GM12878 (cell line): ENCODE measurements at regions not wholly inside any gene's neighbourhood (a gene's known extent, or its start where the extent isn't known, plus 50 kb on each side); places are given as distances from the start of the nearest gene placed in this dataset.
A peak's percentile ranks its signal among the peaks of the same experiment; 100 is the strongest.

Experiments
- ASH2L ChIP-seq: fragments of 300-600, 200-600 bp; sonication (generic); IDR thresholded peaks from 2 replicates; pipeline ENCODE4 v1.6.1; 2017; ENCODE audit warnings: low read depth, mild to moderate bottlenecking, borderline replicate concordance
- ATF7 ChIP-seq: fragments of 450-650 bp; IDR thresholded peaks from 2 replicates; pipeline ENCODE4 v1.6.1; 2016; ENCODE audit warnings: low read depth, mild to moderate bottlenecking
- CHD1 ChIP-seq: IDR thresholded peaks from 2 replicates; pipeline ENCODE4 v1.6.1; 2012; ENCODE audit warnings: low read depth, low read length, improper control_type of control experiment
- CHD4 ChIP-seq: fragments of 200-600 bp; sonication (generic); IDR thresholded peaks from 2 replicates; pipeline ENCODE4 v1.6.1; 2016; ENCODE audit warnings: mild to moderate bottlenecking
- CREM ChIP-seq: IDR thresholded peaks from 2 replicates; pipeline ENCODE4 v1.6.1; 2014; ENCODE audit warnings: antibody characterized with exemption, low read depth
- FOS ChIP-seq: IDR thresholded peaks from 3 replicates; pipeline ENCODE4 v1.6.1; 2011; ENCODE audit warnings: borderline replicate concordance; ENCODE audit not compliant: insufficient read length; ENCODE audit errors: extremely low read depth
- HDAC2 ChIP-seq: fragments of 200-600 bp; sonication (generic); IDR thresholded peaks from 2 replicates; pipeline ENCODE4 v1.6.1; 2017
- MYB ChIP-seq: fragments of 150-350 bp; IDR thresholded peaks from 2 replicates; pipeline ENCODE4 v1.6.1; 2014; ENCODE audit warnings: mild to moderate bottlenecking, low read depth, low read length, borderline replicate concordance
- RAD51 ChIP-seq: fragments of 450-650 bp; IDR thresholded peaks from 2 replicates; pipeline ENCODE4 v1.6.1; 2016; ENCODE audit warnings: moderate library complexity, mild to moderate bottlenecking, inconsistent platforms
- RCOR1 ChIP-seq: conservative IDR thresholded peaks from 2 replicates; pipeline ENCODE4 v1.6.1; 2012; ENCODE audit warnings: low read depth, low read length, improper control_type of control experiment
- SMARCA5 ChIP-seq: fragments of 450-650 bp; IDR thresholded peaks from 2 replicates; pipeline ENCODE4 v1.6.1; 2017; ENCODE audit warnings: mild to moderate bottlenecking
- SREBF2 ChIP-seq: IDR thresholded peaks from 2 replicates; pipeline ENCODE4 v1.6.1; 2012; ENCODE audit warnings: mild to moderate bottlenecking, low read length
- STAT3 ChIP-seq: IDR thresholded peaks from 2 replicates; pipeline ENCODE4 v1.6.1; 2011; ENCODE audit warnings: low read depth, low read length, improper control_type of control experiment
- TCF7 ChIP-seq: IDR thresholded peaks from 2 replicates; pipeline ENCODE4 v1.6.1; 2014; ENCODE audit warnings: antibody characterized with exemption, borderline replicate concordance
- WRNIP1 ChIP-seq: IDR thresholded peaks from 2 replicates; pipeline ENCODE4 v1.6.1; 2011; ENCODE audit warnings: low read depth, low read length, improper control_type of control experiment, borderline replicate concordance
- YBX1 ChIP-seq: fragments of 450-650 bp; IDR thresholded peaks from 2 replicates; pipeline ENCODE4 v1.6.1; 2016; ENCODE audit warnings: antibody characterized with exemption
- ZNF274 ChIP-seq: IDR thresholded peaks from one replicate; pipeline ENCODE4 v1.8.0; 2011; ENCODE audit not compliant: insufficient read length, insufficient read depth
- ZNF384 ChIP-seq: IDR thresholded peaks from 2 replicates; pipeline ENCODE4 v1.6.1; 2012; ENCODE audit warnings: low read depth, mild to moderate bottlenecking, low read length, improper control_type of control experiment, borderline replicate concordance
- TF ChIP-seq, protein P1 (sequence below): IDR thresholded peaks from 2 replicates; pipeline ENCODE4 v1.6.1; 2012; ENCODE audit warnings: low read length, inconsistent platforms
- TF ChIP-seq, protein P2 (sequence below): fragments of 450-650 bp; IDR thresholded peaks from 2 replicates; pipeline ENCODE4 v1.6.1; 2017; ENCODE audit warnings: mild to moderate bottlenecking
- TF ChIP-seq, protein P3 (sequence below): fragments of 450-650 bp; IDR thresholded peaks from 2 replicates; pipeline ENCODE4 v1.6.1; 2016; ENCODE audit warnings: mild to moderate bottlenecking, moderate library complexity, borderline replicate concordance
- TF ChIP-seq, protein P4 (sequence below): fragments of 150-350 bp; IDR thresholded peaks from 2 replicates; pipeline ENCODE4 v1.6.1; 2016; ENCODE audit warnings: low read depth, low read length

DNA sequence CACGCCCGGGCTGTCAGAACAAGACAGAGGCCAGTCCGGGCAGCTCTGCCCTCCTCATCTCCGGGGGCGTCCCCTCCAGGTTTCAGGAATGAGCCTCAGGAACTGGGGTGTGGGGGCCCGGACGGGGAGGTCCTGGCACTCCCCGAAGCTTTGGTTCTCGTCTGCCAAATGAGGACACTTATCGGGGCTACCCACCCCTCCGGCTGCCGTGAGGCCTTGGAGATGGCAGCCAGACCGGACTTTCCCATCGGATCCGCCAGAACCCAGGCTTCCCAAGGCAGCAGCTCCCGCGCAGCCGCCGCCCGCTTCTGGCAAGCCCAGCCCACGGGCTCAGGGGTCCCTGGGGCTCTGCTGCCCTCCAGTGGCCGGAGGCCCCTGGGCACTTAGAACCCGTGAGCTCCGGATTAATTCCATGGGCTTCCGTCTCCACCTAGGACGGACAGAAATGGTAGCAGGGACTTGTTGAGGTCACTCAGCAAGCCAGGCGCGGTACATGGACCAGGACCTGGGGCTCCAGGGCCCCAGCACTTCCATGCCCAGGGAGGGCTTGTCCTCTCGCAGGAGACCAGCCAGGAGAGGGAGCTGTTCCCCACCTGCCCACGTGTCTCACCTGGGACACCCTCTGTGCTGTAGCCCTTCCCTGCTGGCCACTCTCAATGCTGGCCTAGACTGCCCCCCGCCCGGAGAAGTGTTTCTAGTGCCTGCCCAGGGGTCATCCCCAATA lies 89.4 kb downstream of the LINGO1 start (continued):
- TF ChIP-seq SMARCA5 (peak; percentile 94), MYB (no peak), ZNF384 (no peak), TCF7 (no peak), ZNF274 (no peak), ATF7 (no peak), SREBF2 (no peak), RCOR1 (no peak), STAT3 (no peak), ASH2L (no peak), CREM (no peak), YBX1 (no peak), CHD1 (no peak), HDAC2 (no peak), WRNIP1 (no peak), FOS (no peak), RAD51 (peak; percentile 71), CHD4 (no peak)
- TF ChIP-seq, protein P1, sequence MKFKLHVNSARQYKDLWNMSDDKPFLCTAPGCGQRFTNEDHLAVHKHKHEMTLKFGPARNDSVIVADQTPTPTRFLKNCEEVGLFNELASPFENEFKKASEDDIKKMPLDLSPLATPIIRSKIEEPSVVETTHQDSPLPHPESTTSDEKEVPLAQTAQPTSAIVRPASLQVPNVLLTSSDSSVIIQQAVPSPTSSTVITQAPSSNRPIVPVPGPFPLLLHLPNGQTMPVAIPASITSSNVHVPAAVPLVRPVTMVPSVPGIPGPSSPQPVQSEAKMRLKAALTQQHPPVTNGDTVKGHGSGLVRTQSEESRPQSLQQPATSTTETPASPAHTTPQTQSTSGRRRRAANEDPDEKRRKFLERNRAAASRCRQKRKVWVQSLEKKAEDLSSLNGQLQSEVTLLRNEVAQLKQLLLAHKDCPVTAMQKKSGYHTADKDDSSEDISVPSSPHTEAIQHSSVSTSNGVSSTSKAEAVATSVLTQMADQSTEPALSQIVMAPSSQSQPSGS: no peak
- TF ChIP-seq, protein P2, sequence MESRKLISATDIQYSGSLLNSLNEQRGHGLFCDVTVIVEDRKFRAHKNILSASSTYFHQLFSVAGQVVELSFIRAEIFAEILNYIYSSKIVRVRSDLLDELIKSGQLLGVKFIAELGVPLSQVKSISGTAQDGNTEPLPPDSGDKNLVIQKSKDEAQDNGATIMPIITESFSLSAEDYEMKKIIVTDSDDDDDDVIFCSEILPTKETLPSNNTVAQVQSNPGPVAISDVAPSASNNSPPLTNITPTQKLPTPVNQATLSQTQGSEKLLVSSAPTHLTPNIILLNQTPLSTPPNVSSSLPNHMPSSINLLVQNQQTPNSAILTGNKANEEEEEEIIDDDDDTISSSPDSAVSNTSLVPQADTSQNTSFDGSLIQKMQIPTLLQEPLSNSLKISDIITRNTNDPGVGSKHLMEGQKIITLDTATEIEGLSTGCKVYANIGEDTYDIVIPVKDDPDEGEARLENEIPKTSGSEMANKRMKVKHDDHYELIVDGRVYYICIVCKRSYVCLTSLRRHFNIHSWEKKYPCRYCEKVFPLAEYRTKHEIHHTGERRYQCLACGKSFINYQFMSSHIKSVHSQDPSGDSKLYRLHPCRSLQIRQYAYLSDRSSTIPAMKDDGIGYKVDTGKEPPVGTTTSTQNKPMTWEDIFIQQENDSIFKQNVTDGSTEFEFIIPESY: no peak
- TF ChIP-seq, protein P3, sequence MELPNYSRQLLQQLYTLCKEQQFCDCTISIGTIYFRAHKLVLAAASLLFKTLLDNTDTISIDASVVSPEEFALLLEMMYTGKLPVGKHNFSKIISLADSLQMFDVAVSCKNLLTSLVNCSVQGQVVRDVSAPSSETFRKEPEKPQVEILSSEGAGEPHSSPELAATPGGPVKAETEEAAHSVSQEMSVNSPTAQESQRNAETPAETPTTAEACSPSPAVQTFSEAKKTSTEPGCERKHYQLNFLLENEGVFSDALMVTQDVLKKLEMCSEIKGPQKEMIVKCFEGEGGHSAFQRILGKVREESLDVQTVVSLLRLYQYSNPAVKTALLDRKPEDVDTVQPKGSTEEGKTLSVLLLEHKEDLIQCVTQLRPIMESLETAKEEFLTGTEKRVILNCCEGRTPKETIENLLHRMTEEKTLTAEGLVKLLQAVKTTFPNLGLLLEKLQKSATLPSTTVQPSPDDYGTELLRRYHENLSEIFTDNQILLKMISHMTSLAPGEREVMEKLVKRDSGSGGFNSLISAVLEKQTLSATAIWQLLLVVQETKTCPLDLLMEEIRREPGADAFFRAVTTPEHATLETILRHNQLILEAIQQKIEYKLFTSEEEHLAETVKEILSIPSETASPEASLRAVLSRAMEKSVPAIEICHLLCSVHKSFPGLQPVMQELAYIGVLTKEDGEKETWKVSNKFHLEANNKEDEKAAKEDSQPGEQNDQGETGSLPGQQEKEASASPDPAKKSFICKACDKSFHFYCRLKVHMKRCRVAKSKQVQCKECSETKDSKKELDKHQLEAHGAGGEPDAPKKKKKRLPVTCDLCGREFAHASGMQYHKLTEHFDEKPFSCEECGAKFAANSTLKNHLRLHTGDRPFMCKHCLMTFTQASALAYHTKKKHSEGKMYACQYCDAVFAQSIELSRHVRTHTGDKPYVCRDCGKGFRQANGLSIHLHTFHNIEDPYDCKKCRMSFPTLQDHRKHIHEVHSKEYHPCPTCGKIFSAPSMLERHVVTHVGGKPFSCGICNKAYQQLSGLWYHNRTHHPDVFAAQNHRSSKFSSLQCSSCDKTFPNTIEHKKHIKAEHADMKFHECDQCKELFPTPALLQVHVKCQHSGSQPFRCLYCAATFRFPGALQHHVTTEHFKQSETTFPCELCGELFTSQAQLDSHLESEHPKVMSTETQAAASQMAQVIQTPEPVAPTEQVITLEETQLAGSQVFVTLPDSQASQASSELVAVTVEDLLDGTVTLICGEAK: no peak
- TF ChIP-seq, protein P4, sequence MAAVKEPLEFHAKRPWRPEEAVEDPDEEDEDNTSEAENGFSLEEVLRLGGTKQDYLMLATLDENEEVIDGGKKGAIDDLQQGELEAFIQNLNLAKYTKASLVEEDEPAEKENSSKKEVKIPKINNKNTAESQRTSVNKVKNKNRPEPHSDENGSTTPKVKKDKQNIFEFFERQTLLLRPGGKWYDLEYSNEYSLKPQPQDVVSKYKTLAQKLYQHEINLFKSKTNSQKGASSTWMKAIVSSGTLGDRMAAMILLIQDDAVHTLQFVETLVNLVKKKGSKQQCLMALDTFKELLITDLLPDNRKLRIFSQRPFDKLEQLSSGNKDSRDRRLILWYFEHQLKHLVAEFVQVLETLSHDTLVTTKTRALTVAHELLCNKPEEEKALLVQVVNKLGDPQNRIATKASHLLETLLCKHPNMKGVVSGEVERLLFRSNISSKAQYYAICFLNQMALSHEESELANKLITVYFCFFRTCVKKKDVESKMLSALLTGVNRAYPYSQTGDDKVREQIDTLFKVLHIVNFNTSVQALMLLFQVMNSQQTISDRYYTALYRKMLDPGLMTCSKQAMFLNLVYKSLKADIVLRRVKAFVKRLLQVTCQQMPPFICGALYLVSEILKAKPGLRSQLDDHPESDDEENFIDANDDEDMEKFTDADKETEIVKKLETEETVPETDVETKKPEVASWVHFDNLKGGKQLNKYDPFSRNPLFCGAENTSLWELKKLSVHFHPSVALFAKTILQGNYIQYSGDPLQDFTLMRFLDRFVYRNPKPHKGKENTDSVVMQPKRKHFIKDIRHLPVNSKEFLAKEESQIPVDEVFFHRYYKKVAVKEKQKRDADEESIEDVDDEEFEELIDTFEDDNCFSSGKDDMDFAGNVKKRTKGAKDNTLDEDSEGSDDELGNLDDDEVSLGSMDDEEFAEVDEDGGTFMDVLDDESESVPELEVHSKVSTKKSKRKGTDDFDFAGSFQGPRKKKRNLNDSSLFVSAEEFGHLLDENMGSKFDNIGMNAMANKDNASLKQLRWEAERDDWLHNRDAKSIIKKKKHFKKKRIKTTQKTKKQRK: peak; percentile 36; the same call in 1 of the 2 replicates
